PC-3 (cell line): ENCODE measurements at regions not wholly inside any gene's neighbourhood (a gene's known extent, or its start where the extent isn't known, plus 50 kb on each side); places are given as distances from the start of the nearest gene placed in this dataset.

Experiments used
- ATAC-seq: fragments of 200-7000 bp; cut with Tn5 transposase; 2 replicates; pipeline ENCODE4 v1.9.1; 2020; ENCODE audit warnings: mild to moderate bottlenecking, moderate library complexity
- BruUV-seq: library from RNA; stranded (reverse); fragments of 400-500 nt; replicated peaks from 2 replicates; lab custom pipeline; 2021; lab: Mats Ljungman, UMichigan
- CTCF ChIA-PET: fragments of 300-600 bp; sonication (Branson Sonifier 250); formaldehyde crosslinking; loops from one replicate; lab custom pipeline; 2022; ENCODE audit warnings: antibody characterized with exemption; lab: Charles Lee
- POLR2A ChIA-PET: fragments of 300-600 bp; sonication (Branson Sonifier 250); formaldehyde crosslinking; loops from one replicate; lab custom pipeline; 2022; ENCODE audit warnings: antibody characterized with exemption; ENCODE audit not compliant: unreplicated experiment; lab: Charles Lee
- DNase-seq: peaks from one replicate; pipeline ENCODE4 v3.0.0-alpha.2; 2015
- H2AFZ ChIP-seq: fragments of 300-600 bp; sonication (generic); 2 replicates; pipeline ENCODE4 v1.6.0; 2016; ENCODE audit warnings: antibody characterized with exemption, low read length
- H3F3A ChIP-seq: fragments of 300-600 bp; sonication (generic); one replicate; pipeline ENCODE4 v1.6.0; 2017; ENCODE audit warnings: antibody characterized with exemption, low read length, control low read depth, mild to moderate bottlenecking; ENCODE audit not compliant: unreplicated experiment
- H3K27ac ChIP-seq: fragments of 300-600 bp; sonication (generic); 2 replicates; pipeline ENCODE4 v1.5.1; 2016; ENCODE audit warnings: mild to moderate bottlenecking, low read length
- H3K27me3 ChIP-seq: fragments of 300-600 bp; sonication (generic); 2 replicates; pipeline ENCODE4 v1.6.1; 2016; ENCODE audit warnings: low read length, mixed read lengths
- H3K36me3 ChIP-seq: fragments of 300-600 bp; sonication (generic); 2 replicates; pipeline ENCODE4 v1.6.1; 2016; ENCODE audit warnings: low read depth, mixed run types, low read length, mixed read lengths
- H3K4me1 ChIP-seq: fragments of 300-600 bp; sonication (generic); 2 replicates; pipeline ENCODE4 v1.5.1; 2016; ENCODE audit warnings: low read length; ENCODE audit not compliant: insufficient read depth
- H3K4me2 ChIP-seq: fragments of 300-600 bp; sonication (generic); 2 replicates; pipeline ENCODE4 v1.6.0; 2016; ENCODE audit warnings: low read length
- H3K4me3 ChIP-seq: fragments of 300-600 bp; sonication (generic); 2 replicates; pipeline ENCODE4 v1.5.1; 2016; ENCODE audit warnings: mild to moderate bottlenecking, low read length, mixed read lengths
- H3K79me2 ChIP-seq: fragments of 300-600 bp; sonication (generic); 2 replicates; pipeline ENCODE4 v1.6.1; 2017; ENCODE audit warnings: low read length, mixed read lengths
- H3K9ac ChIP-seq: fragments of 300-600 bp; sonication (generic); 2 replicates; pipeline ENCODE4 v1.6.0; 2016; ENCODE audit warnings: mild to moderate bottlenecking, low read length
- H3K9me2 ChIP-seq: fragments of 300-600 bp; sonication (generic); replicated peaks from 2 replicates; pipeline ENCODE4 v1.6.1; 2016; ENCODE audit warnings: mixed run types, low read length, mixed read lengths
- H3K9me3 ChIP-seq: fragments of 300-600 bp; sonication (generic); 2 replicates; pipeline ENCODE4 v1.6.1; 2016; ENCODE audit warnings: low read length, mixed read lengths
- H4K20me1 ChIP-seq: fragments of 300-600 bp; sonication (generic); 2 replicates; pipeline ENCODE4 v1.6.1; 2016; ENCODE audit warnings: low read length, mixed read lengths
- CTCF ChIP-seq: fragments of 300-600 bp; sonication (generic); conservative IDR thresholded peaks from 2 replicates; pipeline ENCODE4 v1.5.1; 2017; ENCODE audit warnings: antibody characterized with exemption, low read depth, mild to moderate bottlenecking, low read length
- EZH2 ChIP-seq: fragments of 300-600 bp; sonication (generic); IDR thresholded peaks from one replicate; pipeline ENCODE4 v1.6.1; 2017; ENCODE audit warnings: antibody characterized with exemption, mild to moderate bottlenecking, low read length; ENCODE audit not compliant: unreplicated experiment
- EZH2phosphoT487 ChIP-seq: fragments of 300-600 bp; sonication (generic); IDR thresholded peaks from 2 replicates; pipeline ENCODE4 v1.6.1; 2018; ENCODE audit warnings: mild to moderate bottlenecking, antibody characterized with exemption, low read length, borderline replicate concordance
- intact Hi-C: fragments of 100-400 bp; cut with micrococcal nuclease; formaldehyde crosslinking; loops from 2 replicates; pipeline ENCODE4 v1.9.0; 2023

- no peak overlapping the region for H3K9ac ChIP-seq
- no peaks in the 10 kb centered on the region for H4K20me1 ChIP-seq
- H3K9me3 ChIP-seq = no peaks in the 10 kb centered on the region
- intact Hi-C loops = no loop called here
- no peaks in the 10 kb centered on the region for H3F3A ChIP-seq
- ATAC-seq = no peak
- TF ChIP-seq CTCF (no peak), EZH2 (no peak), EZH2phosphoT487 (no peak)
- POLR2A ChIA-PET = no interaction called here
- DNase-seq = no peak
- no TSS peak for BruUV-seq
- no peaks in the 10 kb centered on the region for H3K9me2 ChIP-seq
- H3K79me2 ChIP-seq = no peaks in the 10 kb centered on the region
- no peak overlapping the region for H2AFZ ChIP-seq
- no peak overlapping the region for H3K27ac ChIP-seq
- CTCF ChIA-PET = no interaction called here
- H3K36me3 ChIP-seq = no peaks in the 10 kb centered on the region
- no peak overlapping the region for H3K4me2 ChIP-seq
- H3K4me1 ChIP-seq = no peaks in the 10 kb centered on the region
- no peak overlapping the region for H3K4me3 ChIP-seq
- no peaks in the 10 kb centered on the region for H3K27me3 ChIP-seq
These were observed 84.7 kb upstream of the MEDAG start for GRCh38 chr13:30821421-30821820.

GRCh38 chr13:30824651-30825050 is 81.4 kb upstream of the MEDAG start:
- no peak for DNase-seq
- H3K27ac ChIP-seq = no peak overlapping the region
- H3K79me2 ChIP-seq = no peaks in the 10 kb centered on the region
- no peaks in the 10 kb centered on the region for H3K9me2 ChIP-seq
- intact Hi-C loops = no loop called here
- no peaks in the 10 kb centered on the region for H4K20me1 ChIP-seq
- H3F3A ChIP-seq = no peaks in the 10 kb centered on the region
- H3K4me3 ChIP-seq = no peak overlapping the region
- peaks cover 8% of the 10 kb centered on the region for H3K4me1 ChIP-seq
- no peaks in the 10 kb centered on the region for H3K36me3 ChIP-seq
- H3K27me3 ChIP-seq = no peaks in the 10 kb centered on the region
- no TSS peak for BruUV-seq
- H3K9ac ChIP-seq = no peak overlapping the region
- no peak overlapping the region for H3K4me2 ChIP-seq
- H2AFZ ChIP-seq = no peak overlapping the region
- CTCF ChIA-PET = no interaction called here
- POLR2A ChIA-PET = no interaction called here
- no peaks in the 10 kb centered on the region for H3K9me3 ChIP-seq
- no peak for ATAC-seq
- TF ChIP-seq EZH2phosphoT487 = no peak
- no peak for TF ChIP-seq EZH2
- TF ChIP-seq CTCF = no peak

GRCh38 chr13:30826911-30827577 is 79.0 kb upstream of the MEDAG start:
- no peaks in the 10 kb centered on the region for H4K20me1 ChIP-seq
- peaks cover 32% of the 10 kb centered on the region for H3K4me1 ChIP-seq
- H3K4me3 ChIP-seq = no peak overlapping the region
- no peaks in the 10 kb centered on the region for H3K27me3 ChIP-seq
- intact Hi-C loops = no loop called here
- no peaks in the 10 kb centered on the region for H3K36me3 ChIP-seq
- H3K4me2 ChIP-seq = no peak overlapping the region
- H3K9ac ChIP-seq = no peak overlapping the region
- H3K9me2 ChIP-seq = no peaks in the 10 kb centered on the region
- H2AFZ ChIP-seq = no peak overlapping the region
- ChIA-PET POLR2A (no interaction called here), CTCF (no interaction called here)
- no peaks in the 10 kb centered on the region for H3F3A ChIP-seq
- no peak overlapping the region for H3K27ac ChIP-seq
- TF ChIP-seq EZH2 = no peak
- TF ChIP-seq CTCF = no peak
- no peak for TF ChIP-seq EZH2phosphoT487
- H3K9me3 ChIP-seq = no peaks in the 10 kb centered on the region
- H3K79me2 ChIP-seq = no peaks in the 10 kb centered on the region
- no TSS peak for BruUV-seq
- DNase-seq (no peak), ATAC-seq (no peak)
